Panc1 (cell line): ENCODE measurements at regions not wholly inside any gene's neighbourhood (a gene's known extent, or its start where the extent isn't known, plus 50 kb on each side); places are given as distances from the start of the nearest gene placed in this dataset.

Experiments
- CTCF ChIP-seq: fragments of 450-650 bp; IDR thresholded peaks from 2 replicates; pipeline ENCODE4 v1.5.1; 2017; ENCODE audit warnings: mild to moderate bottlenecking
- REST ChIP-seq, 2 experiments: IDR thresholded peaks; 2 replicates each; pipeline ENCODE4 v1.6.1; 2011 to 2012; ENCODE audit warnings: low read depth in 2 of 2, control low read depth in 1 of 2, low read length in 1 of 2, mild to moderate bottlenecking in 1 of 2, moderate library complexity in 1 of 2; ENCODE audit not compliant: insufficient read depth in 1 of 2
- SIN3A ChIP-seq: IDR thresholded peaks from 2 replicates; pipeline ENCODE4 v1.6.1; 2012; ENCODE audit warnings: low read depth, mild to moderate bottlenecking, low read length, moderate library complexity, borderline replicate concordance; ENCODE audit not compliant: insufficient read depth
- TCF7L2 ChIP-seq: IDR thresholded peaks from 2 replicates; pipeline ENCODE4 v1.6.1; 2011; ENCODE audit warnings: mild to moderate bottlenecking, low read depth, low read length, inconsistent platforms

GRCh38 chr11:98137437-98137836, 883.3 kb upstream of the CNTN5 start:
- TF ChIP-seq SIN3A: no peak
- TF ChIP-seq CTCF: no peak
- TF ChIP-seq TCF7L2: no peak
- TF ChIP-seq REST (IDR thresholded peaks at IDR 0.05; ENCODE audit: insufficient read depth in 1 of 2, low read depth in 2 of 2, low read length in 1 of 2): no peak
